Smooth muscle cell (in vitro differentiated cells): ENCODE measurements at regions not wholly inside any gene's neighbourhood (a gene's known extent, or its start where the extent isn't known, plus 50 kb on each side); places are given as distances from the start of the nearest gene placed in this dataset.

Source experiments
- DNase-seq: peaks from one replicate; lab custom pipeline; 2025; ENCODE audit not compliant: unreplicated experiment; lab: John Stamatoyannopoulos, UW
- H2AFZ ChIP-seq: fragments of 200-600 bp; sonication (generic); 2 replicates; pipeline ENCODE4 v1.6.0; 2016; ENCODE audit warnings: antibody characterized with exemption, low read depth, mild to moderate bottlenecking
- H3F3A ChIP-seq: fragments of 200-600 bp; sonication (generic); 2 replicates; pipeline ENCODE4 v1.6.0; 2017; ENCODE audit warnings: antibody characterized with exemption, low read depth
- H3K27ac ChIP-seq: fragments of 200-600 bp; sonication (generic); 2 replicates; pipeline ENCODE4 v1.5.1; 2016; ENCODE audit warnings: low read depth, mild to moderate bottlenecking
- H3K27me3 ChIP-seq: fragments of 200-600 bp; sonication (generic); 2 replicates; pipeline ENCODE4 v1.6.1; 2016; ENCODE audit warnings: low read depth, mild to moderate bottlenecking
- H3K36me3 ChIP-seq: fragments of 200-600 bp; sonication (generic); 2 replicates; pipeline ENCODE4 v1.5.1; 2016; ENCODE audit warnings: low read depth
- H3K4me1 ChIP-seq: fragments of 200-600 bp; sonication (generic); 2 replicates; pipeline ENCODE4 v1.5.1; 2016; ENCODE audit warnings: low read depth
- H3K4me2 ChIP-seq: fragments of 200-600 bp; sonication (generic); 2 replicates; pipeline ENCODE4 v1.6.0; 2016; ENCODE audit warnings: mild to moderate bottlenecking
- H3K4me3 ChIP-seq: fragments of 200-600 bp; sonication (generic); 2 replicates; pipeline ENCODE4 v1.5.1; 2016; ENCODE audit warnings: mild to moderate bottlenecking
- H3K79me2 ChIP-seq: fragments of 200-600 bp; sonication (generic); 2 replicates; pipeline ENCODE4 v1.6.0; 2016; ENCODE audit warnings: low read depth, mild to moderate bottlenecking
- H3K9ac ChIP-seq: fragments of 200-600 bp; sonication (generic); 2 replicates; pipeline ENCODE4 v1.6.0; 2016; ENCODE audit warnings: low read depth
- H3K9me3 ChIP-seq: fragments of 200-600 bp; sonication (generic); replicated peaks from 2 replicates; pipeline ENCODE4 v1.5.1; 2016; ENCODE audit warnings: low read depth
- H4K20me1 ChIP-seq: fragments of 200-600 bp; sonication (generic); 2 replicates; pipeline ENCODE4 v1.6.0; 2016; ENCODE audit warnings: low read depth
- WGBS: methylation state at CpG from one replicate; pipeline ENCODE4 v1.1.7; 2016; ENCODE audit warnings: low lambda C conversion rate; 5-methylcytosine and 5-hydroxymethylcytosine counted together
- TF ChIP-seq, protein P1 (sequence below): fragments of 200-600 bp; sonication (generic); IDR thresholded peaks from 2 replicates; pipeline ENCODE4 v1.5.1; 2017; ENCODE audit warnings: borderline replicate concordance, mild to moderate bottlenecking, antibody characterized with exemption; ENCODE audit not compliant: insufficient read depth, poor library complexity, severe bottlenecking

DNA sequence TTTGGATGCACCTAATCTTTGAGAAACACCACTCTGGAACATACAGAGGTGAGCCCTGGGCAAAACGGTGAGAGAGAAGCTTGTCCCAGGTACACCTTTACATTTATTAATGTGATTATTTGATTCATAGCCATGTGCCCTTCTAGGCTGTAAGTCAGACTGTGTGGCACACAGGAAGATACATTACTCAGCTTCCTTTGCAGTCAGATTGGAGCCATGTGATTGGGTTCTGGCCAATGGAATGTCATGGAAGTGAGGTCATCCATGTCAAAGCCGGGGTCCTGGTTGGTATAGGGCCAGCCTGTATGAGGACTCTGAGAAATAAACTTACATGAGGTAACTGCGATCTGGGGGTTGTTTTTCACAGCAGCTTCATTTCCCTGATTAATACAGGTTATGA lies 106.8 kb upstream of the CD180 start:
- TF ChIP-seq, protein P1, sequence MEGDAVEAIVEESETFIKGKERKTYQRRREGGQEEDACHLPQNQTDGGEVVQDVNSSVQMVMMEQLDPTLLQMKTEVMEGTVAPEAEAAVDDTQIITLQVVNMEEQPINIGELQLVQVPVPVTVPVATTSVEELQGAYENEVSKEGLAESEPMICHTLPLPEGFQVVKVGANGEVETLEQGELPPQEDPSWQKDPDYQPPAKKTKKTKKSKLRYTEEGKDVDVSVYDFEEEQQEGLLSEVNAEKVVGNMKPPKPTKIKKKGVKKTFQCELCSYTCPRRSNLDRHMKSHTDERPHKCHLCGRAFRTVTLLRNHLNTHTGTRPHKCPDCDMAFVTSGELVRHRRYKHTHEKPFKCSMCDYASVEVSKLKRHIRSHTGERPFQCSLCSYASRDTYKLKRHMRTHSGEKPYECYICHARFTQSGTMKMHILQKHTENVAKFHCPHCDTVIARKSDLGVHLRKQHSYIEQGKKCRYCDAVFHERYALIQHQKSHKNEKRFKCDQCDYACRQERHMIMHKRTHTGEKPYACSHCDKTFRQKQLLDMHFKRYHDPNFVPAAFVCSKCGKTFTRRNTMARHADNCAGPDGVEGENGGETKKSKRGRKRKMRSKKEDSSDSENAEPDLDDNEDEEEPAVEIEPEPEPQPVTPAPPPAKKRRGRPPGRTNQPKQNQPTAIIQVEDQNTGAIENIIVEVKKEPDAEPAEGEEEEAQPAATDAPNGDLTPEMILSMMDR, result no peak

DNA sequence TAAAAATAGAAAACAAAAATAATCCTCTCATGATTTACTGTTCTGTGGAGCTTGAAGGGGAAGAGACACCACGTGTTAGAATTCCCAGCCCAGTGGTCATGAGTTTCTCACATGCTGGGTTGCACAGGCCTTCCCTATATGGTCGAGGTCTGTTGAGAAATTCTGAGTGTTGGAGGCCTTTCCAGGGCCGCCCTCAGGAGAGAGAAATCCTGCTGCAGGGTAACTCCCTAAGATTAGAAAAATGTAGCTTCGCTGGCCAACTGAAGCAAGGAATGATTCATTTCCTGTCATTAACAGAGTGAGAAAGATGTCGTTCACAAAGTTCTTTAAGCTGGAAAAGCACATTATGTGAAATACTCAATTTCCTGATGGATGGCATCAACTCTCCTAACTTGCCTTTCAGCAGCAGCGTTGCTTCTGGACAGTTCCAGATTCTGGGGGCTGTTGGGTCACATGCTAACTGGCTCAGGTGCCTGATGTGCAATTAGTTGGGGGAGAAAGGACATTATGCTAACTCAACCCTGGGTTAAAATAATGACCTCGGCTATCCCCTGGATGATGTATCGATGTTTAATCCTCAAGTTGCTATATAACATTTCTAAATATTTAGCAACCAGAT lies 104.8 kb upstream of the CD180 start:
- no peaks in the 10 kb centered on the region for H4K20me1 ChIP-seq
- peak overlapping the region; percentile 47 for H3K4me2 ChIP-seq

More for the DNA sequence above, 106.8 kb upstream of the CD180 start:
- H3K4me3 ChIP-seq, result no peak overlapping the region
- H3K9ac ChIP-seq, result no peak overlapping the region
- 96% methylated on average over 3 of the region's 3 CpGs for WGBS
- no peaks in the 10 kb centered on the region for H3K27me3 ChIP-seq
- no peaks in the 10 kb centered on the region for H3K36me3 ChIP-seq
- no peaks in the 10 kb centered on the region for H3K79me2 ChIP-seq
- no peak overlapping the region for H3K4me2 ChIP-seq
- H2AFZ ChIP-seq, result no peak overlapping the region
- no peaks in the 10 kb centered on the region for H3K9me3 ChIP-seq
- peaks cover 17% of the 10 kb centered on the region for H3K4me1 ChIP-seq
- no peak for DNase-seq
- peaks cover 31% of the 10 kb centered on the region for H3F3A ChIP-seq
- H4K20me1 ChIP-seq, result no peaks in the 10 kb centered on the region
- no peak overlapping the region for H3K27ac ChIP-seq

DNA sequence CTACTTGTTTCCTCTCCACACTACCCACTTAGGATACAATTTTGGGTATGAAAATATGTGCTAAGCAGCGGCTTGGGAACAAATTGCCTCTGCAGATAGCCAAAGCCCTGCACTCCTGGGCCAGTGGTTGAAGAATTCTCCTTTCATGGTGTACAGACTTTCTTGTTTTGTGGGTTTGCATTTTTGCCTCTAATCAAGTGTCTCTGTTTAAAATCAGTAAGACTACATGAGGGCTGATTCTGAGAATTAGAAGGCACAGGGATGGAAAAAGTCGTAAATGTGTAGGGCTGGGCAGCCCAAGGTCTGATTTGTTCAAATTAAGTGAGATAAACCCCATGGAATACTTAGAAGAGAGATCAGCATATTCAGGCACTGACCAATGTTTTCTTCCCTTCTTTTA lies 103.7 kb upstream of the CD180 start:
- Histone ChIP-seq H3K79me2 (no peaks in the 10 kb centered on the region), H3F3A (peaks cover 20% of the 10 kb centered on the region), H2AFZ (no peak overlapping the region), H3K4me2 (peak overlapping the region; percentile 47), H3K36me3 (no peaks in the 10 kb centered on the region), H3K4me3 (no peak overlapping the region), H3K9ac (peak overlapping the region; percentile 1), H3K27me3 (no peaks in the 10 kb centered on the region), H3K4me1 (peaks cover 9% of the 10 kb centered on the region), H3K27ac (peak overlapping the region; percentile 84), H4K20me1 (no peaks in the 10 kb centered on the region), H3K9me3 (no peaks in the 10 kb centered on the region)
- WGBS, result 5% methylated on average over 2 of the region's 2 CpGs
- TF ChIP-seq, protein P1, result no peak
- DNase-seq, result no peak

More for the DNA sequence above, 104.8 kb upstream of the CD180 start:
- TF ChIP-seq, protein P1, result no peak
- H3K27me3 ChIP-seq, result no peaks in the 10 kb centered on the region
- DNase-seq, result peak; percentile 7
- H3K36me3 ChIP-seq, result no peaks in the 10 kb centered on the region
- H3K9me3 ChIP-seq, result no peaks in the 10 kb centered on the region
- no peaks in the 10 kb centered on the region for H3K79me2 ChIP-seq
- peaks cover 25% of the 10 kb centered on the region for H3F3A ChIP-seq
- H3K27ac ChIP-seq, result peak overlapping the region; percentile 84
- H3K4me3 ChIP-seq, result no peak overlapping the region
- H3K9ac ChIP-seq, result no peak overlapping the region
- WGBS, result 22% methylated on average over 8 of the region's 8 CpGs
- H2AFZ ChIP-seq, result no peak overlapping the region
- H3K4me1 ChIP-seq, result peaks cover 9% of the 10 kb centered on the region

DNA sequence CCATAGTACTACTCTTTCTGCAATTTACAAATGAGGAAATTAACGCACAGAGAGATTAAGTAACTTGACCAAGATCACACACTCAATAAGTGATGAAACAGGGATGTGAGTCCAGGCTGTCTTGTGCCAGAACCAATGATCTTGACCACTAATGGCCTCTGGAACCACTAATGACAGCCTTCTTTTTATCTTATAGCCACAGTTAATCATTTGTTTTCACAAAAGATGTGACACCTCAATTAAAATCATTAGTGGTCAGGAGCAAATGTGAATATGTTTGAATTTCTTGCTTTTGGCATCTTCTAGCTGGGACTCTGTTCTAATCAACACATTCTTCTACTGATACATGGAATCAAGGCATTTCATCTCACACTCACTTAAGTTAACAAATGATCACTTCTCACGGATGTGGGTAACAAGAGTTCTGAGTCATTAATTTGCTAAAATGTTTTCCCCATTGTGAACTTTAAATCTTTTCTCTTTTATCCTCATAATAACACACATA lies 102.7 kb upstream of the CD180 start:
- Histone ChIP-seq H3K9me3 (no peaks in the 10 kb centered on the region), H3K27me3 (no peaks in the 10 kb centered on the region), H2AFZ (no peak overlapping the region), H3K4me3 (no peak overlapping the region), H3K9ac (no peak overlapping the region), H3K27ac (peak overlapping the region; percentile 84), H3F3A (peaks cover 20% of the 10 kb centered on the region), H3K79me2 (no peaks in the 10 kb centered on the region), H3K4me1 (peaks cover 9% of the 10 kb centered on the region), H4K20me1 (no peaks in the 10 kb centered on the region), H3K4me2 (peak overlapping the region; percentile 47), H3K36me3 (no peaks in the 10 kb centered on the region)
- TF ChIP-seq, protein P1, result no peak
- WGBS, result 39% methylated on average over 2 of the region's 2 CpGs
- no peak for DNase-seq
